ENCODE measurements at regions not wholly inside any gene's neighbourhood (a gene's known extent, or its start where the extent isn't known, plus 50 kb on each side); places are given as distances from the start of the nearest gene placed in this dataset.
A peak's percentile ranks its signal among the peaks of the same experiment; 100 is the strongest.
"Not testable (repeated sequence)": the region's sequence is repeated elsewhere in the genome, so short reads cannot be mapped to it uniquely, and the experiment has no call there.

DNA sequence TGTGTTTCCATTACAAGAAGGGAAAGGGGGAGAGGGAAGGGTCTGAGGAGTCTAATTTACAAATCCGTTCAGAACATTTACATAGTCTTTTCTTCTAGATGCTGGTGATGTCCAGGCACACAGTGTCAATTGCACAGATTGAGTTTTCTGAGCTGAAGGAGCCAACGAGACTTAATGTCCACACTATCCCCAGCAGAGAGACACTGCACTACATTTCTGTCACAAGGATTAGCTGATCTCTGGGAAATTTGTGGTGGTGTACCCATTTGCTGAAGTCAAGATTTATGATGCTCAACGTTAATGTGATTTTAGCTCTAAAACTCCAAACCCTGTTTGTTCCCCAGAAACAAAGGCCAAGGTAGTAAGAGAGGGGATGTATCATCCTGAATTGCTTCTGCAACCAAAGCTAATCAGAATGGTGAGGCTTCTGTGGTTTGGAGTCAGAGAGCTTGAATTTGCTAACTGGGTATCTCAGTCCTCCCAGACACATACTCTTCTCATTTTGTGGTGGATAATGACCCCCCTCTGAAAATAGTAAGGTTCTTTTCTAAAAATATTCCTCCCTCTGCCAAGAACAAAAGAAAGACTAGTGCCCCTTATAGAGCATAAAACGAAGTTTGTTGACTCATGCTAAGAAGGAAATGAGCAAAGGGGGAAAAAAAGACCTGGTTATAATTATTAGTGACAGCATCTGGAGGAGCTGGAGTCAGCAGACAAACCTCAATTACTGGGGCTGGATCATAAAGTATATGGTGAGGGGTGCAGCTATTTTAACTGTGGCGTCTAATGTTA, 416.9 kb downstream of the PSAT1 start:
- DNase-seq (ENCODE audit: low spot score), result no peak

- peak; percentile 20 for DNase-seq (ENCODE audit: low spot score)
Measured at GRCh38 chr9:78714576-78714975, 417.7 kb downstream of the PSAT1 start.

- not testable (repeated sequence) for DNase-seq (ENCODE audit: low spot score)
Measured at GRCh38 chr9:78719029-78719428, 422.1 kb downstream of the PSAT1 start.

GRCh38 chr9:78724896-78725295, 428.0 kb downstream of the PSAT1 start:
- no peak for DNase-seq (ENCODE audit: low spot score)

GRCh38 chr9:78725503-78725902, 428.6 kb downstream of the PSAT1 start:
- no peak for DNase-seq (ENCODE audit: low spot score)

DNA sequence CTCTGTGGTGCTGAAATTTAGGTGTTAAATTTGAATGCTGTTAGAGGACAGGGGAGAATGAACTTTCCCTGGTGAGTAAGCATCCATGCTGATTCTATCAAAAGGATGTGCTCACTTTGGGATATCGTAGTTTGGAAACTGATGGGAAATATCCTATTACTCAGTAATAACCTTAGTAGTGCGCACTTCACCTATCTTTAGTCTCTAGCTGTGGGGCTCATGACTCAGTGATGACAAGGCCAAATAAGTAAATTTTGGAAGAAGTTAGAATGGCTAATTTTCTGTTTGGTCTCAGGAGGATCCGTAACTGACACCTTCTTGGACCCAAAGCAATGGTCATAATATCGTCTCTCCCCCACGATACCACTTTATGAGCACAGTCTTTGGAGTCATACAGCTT, 448.4 kb downstream of the PSAT1 start:
- no peak for DNase-seq (ENCODE audit: low spot score)

- no peak for DNase-seq (ENCODE audit: low spot score)
Measured at GRCh38 chr9:78746010-78746409, 449.1 kb downstream of the PSAT1 start.

DNA sequence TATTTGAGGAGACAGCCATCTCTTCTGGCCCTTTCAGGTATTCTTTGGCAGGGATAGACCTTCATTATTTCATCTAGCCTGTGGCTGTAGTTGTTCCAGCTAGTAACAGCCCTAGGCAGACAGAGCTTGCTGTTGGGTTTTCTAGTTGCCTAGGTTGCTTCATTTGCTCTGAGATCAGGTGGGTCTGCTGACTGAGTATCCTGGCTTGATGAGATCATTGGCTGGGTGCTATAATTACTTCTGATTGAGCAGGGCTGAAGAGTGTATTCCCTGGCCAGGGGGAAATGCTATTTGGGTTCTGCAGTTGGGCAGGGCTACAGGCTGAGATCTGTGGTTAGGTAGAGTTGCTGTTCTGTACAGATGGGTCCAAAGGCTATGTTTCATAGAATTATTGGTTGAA, 456.1 kb downstream of the PSAT1 start:
- DNase-seq (ENCODE audit: low spot score), result no peak

GRCh38 chr9:78756813-78757510, 460.0 kb downstream of the PSAT1 start:
- no peak for DNase-seq (ENCODE audit: low spot score)

DNA sequence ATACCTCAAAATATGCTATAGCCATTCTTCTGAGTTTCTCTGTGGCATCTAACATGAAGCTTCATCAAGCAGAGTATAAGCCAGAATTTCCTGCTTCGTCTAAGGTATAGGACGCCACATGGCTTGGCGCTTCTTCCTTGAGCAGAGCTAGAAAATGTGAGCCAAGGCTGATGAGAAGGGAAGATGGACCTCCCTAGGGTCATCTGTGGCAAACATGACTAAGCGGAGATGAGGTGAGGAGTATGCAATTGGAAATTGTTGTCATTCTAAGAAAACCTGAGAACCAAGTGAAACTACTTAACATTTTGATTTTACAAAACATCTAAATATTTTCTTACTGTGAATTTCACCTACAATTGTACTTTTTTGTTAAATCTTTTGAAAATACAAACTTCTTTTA, 466.5 kb downstream of the PSAT1 start:
- DNase-seq (ENCODE audit: low spot score), result no peak

GRCh38 chr9:78765861-78766260, 468.9 kb downstream of the PSAT1 start:
- no peak for DNase-seq (ENCODE audit: low spot score)

DNA sequence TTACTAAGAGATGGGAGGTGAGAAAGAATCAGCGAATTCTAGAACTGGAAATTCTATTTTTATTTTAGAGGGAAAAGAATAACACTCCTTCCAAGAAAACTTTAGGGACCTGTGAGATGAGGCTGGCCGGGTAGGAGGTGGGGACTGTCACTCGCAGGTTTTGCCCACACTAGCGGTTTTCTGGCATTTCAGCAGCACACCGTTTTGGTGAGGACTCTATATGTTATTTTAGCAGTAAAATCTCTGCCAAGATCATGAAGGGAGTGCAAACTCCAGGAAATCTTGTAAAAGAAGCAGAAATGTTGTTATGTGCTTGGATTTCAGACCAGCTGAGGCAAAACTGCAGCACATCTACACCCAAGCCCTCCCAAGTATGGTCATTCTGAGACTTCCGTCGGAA, 470.6 kb downstream of the PSAT1 start:
- DNase-seq (ENCODE audit: low spot score), result no peak

- peak; percentile 20 for DNase-seq (ENCODE audit: low spot score)
Measured at GRCh38 chr9:78769690-78770089, 472.8 kb downstream of the PSAT1 start.

DNA sequence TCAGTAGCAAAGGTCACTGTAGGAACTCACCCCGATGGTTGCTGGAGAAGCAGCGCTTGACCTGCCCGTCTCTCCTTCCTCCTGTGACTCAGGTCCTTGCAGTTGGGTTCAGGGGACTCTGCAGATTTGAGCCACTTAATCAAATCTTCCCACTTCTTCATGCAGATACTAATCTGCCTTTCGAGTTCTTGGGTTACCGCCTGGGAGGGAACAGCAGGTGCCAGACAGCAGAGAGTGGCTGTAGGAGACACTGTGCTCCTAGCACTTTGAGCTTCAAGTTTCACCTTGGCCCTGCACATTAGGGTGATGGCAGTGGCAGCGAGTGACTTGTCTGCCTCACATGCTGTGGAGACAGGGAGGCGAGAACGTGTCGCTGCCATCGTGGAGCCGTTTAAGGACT, 478.3 kb downstream of the PSAT1 start:
- no peak for DNase-seq (ENCODE audit: low spot score)

GRCh38 chr9:78775696-78776295, 478.9 kb downstream of the PSAT1 start:
- DNase-seq (ENCODE audit: low spot score), result peak; percentile 8

GRCh38 chr9:78777747-78778146, 480.8 kb downstream of the PSAT1 start:
- no peak for DNase-seq (ENCODE audit: low spot score)

GRCh38 chr9:78778318-78778717, 481.4 kb downstream of the PSAT1 start:
- no peak for DNase-seq (ENCODE audit: low spot score)

DNA sequence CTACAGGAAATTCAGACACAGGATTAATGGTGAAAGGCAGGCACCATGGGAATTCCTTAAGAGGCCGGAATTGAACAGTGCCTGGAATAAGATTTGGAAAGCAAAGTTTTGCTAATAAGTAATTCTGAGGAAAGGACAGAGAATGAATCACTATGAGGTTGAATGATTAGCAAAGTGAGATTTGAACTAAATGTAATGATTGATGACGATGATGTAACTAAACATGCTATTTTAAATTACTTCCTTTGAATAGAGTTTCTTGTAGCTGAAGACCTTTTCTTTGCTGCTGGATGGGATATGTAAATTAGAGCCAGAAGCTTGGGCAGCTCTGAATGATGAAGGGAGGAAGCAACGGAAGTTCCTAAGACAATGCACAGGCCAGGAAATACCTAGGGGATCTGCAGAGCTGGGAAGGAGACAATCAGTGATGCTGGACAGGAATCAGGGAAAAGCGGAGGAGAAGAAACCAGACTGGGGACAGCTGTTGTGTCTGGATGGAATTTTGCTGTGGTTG, 482.0 kb downstream of the PSAT1 start:
- DNase-seq (ENCODE audit: low spot score), result no peak

GRCh38 chr9:78781681-78782080, 484.8 kb downstream of the PSAT1 start:
- no peak for DNase-seq (ENCODE audit: low spot score)

- DNase-seq (ENCODE audit: low spot score), result no peak
Measured at GRCh38 chr9:78782234-78782633, 485.3 kb downstream of the PSAT1 start.

GRCh38 chr9:78782858-78783257, 485.9 kb downstream of the PSAT1 start:
- no peak for DNase-seq (ENCODE audit: low spot score)

GRCh38 chr9:78783743-78784142, 486.8 kb downstream of the PSAT1 start:
- no peak for DNase-seq (ENCODE audit: low spot score)

DNA sequence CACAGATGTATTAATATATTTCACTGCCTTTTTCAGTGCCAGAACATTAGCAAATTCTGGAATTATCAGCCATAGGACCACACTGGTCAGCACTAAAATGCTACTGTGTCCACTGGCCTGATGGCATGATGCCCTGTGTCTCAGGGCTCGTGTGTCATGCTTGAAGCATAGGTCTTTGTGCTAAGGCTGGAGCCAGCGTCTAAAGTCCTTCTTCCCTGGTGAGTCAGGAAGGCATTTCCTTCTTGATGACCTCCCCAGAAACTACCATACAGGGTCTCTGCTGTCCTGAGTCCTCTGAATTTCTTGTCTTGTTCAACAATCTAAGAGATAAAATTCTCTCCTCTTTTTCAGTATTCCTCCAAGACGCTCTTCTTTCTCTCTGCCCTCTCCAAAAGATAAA, 489.9 kb downstream of the PSAT1 start:
- DNase-seq (ENCODE audit: low spot score), result no peak

Measured in umbilical cord (tissue), 1 donor.